HG02884 (cell line): ENCODE measurements at regions not wholly inside any gene's neighbourhood (a gene's known extent, or its start where the extent isn't known, plus 50 kb on each side); places are given as distances from the start of the nearest gene placed in this dataset.
"Not testable (repeated sequence)": the region's sequence is repeated elsewhere in the genome, so short reads cannot be mapped to it uniquely, and the experiment has no call there.

Experiments used
- ATAC-seq: cut with Tn5 transposase; IDR thresholded peaks from one replicate; pipeline ENCODE4 v1.9.1; 2021; ENCODE audit warnings: mild to moderate bottlenecking, moderate library complexity; ENCODE audit not compliant: unreplicated experiment

DNA sequence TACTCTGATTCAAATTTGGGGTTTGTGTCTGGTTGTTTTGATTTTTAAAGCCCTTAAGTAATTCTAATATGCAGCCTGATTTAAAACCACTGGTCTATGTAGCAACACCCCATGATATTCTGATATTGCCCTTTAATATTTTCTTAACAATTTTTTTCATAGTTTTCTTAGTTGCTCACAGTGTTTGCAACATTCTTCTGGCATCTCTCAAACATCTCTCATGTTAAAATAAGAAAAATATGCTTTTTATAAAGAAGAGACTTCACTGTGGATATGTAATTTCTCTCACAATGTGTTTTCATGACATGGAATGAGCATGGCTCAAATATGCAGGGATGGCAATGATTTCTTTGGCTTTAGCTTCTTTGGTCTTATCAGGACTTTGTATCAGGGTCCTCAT, 183.7 kb downstream of the TAF11L14 start:
- ATAC-seq, result no peak

DNA sequence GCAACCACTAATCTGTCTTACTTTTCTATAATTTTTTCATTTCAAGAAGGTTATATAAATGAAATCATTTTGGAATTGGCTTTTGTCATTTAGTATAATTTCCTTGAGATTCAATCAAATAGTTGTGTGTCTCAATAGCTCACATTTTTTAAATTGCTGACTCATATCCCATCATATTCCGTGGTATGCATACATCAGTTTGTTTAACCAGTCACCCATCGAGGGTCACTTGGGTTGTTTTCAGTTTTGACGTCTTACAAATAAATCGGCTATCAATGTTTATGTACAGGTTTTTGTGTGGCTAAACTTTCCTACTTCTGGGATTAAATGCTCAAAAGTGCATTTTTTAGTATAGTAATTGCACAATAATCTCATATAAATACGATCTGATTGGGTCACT, 185.5 kb downstream of the TAF11L14 start:
- ATAC-seq, result no peak

DNA sequence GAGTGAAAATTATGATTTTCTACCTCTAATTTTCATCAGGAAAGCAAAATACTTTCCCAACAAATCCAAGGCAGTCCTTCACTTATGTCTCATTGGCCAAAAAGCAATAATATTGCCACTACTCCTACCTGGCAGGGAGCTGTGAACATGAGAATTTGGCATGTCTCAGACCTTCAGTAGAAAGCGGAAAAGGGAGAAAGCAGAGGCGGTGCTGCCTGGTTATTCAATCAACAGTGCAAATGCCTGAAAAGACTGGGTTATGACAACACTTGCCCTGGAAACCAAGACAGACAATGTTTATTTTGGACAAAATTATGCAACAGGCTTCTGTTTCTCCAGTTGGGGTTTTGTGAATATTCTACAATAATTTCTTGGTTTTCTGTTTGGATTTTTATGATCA, 194.4 kb downstream of the TAF11L14 start:
- no peak for ATAC-seq

DNA sequence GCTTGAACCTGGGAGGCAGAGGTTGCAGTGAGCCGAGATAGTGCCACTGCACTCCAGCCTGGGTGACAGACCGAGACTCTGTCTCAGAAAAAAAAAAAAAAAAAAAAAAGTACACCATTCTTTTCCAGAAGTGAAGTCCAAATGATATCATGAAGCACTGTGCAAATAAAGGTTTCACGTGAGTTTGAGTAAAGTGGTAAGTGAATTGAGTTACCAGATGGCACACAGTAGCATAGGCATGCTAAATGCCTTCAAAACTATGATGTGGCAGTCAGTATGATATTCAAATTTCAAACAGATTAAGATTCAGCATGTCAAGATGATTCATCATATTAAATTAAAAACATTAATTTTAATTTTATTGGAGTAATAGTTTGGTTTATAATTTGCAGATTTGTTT, 195.2 kb downstream of the TAF11L14 start:
- no peak for ATAC-seq

DNA sequence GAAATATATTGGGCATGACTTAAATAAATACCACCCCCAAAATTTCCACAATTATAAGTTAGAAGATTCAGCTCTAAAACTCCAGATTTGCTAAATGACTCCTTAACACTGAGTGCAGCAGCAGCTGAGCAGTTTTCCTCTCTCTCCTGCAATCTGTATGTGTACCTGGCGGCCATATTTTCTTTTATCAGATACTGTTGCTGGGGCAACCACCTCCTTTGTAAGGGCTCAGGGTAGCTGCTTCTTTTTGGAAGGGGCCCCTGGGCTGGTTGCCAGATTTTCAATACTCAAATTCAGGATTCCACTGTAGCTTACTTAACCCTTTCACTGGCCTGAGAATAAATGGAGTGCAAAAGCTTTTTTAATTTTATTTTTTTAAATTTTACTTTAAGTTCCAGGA, 197.0 kb downstream of the TAF11L14 start:
- no peak for ATAC-seq

DNA sequence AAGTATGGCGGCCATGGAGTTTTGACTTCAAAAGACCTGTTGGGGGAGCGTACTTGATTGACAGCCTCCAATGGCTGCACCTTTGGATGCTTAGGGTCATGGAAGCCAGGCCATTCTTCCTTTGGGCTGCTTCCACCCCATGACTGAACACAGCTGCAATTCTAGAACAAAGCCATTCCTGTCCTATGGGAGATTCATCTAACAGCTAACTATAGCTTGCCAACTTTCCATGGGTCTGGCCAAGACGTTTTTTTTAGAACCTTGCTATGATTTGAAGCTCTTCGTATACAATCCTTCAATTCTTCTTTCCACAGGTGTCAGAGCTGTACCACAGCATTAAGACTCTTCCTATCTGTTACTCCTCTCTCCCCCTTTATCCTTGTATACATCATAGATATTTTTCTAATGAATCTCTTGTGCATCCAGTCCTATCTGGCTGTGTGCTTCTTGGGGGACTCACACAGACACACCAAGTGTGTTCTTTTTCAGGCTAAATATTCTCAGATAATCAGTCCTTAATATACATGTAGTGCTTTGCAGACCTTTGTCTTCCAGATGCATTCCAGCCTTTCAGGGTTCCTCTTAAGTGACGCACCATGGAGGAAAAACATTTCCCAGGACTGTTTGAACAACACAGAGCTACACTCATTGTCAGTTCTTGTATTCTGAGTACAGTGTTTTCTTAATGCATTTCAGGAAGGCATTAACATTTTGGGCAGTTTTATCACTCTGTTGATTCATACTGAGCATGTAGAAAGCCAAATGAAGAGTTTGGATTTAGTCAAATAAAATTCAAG, 198.9 kb downstream of the TAF11L14 start:
- no peak for ATAC-seq

- ATAC-seq, result no peak
These were observed 203.5 kb downstream of the TAF11L14 start for GRCh38 chr5:17837757-17838156.

DNA sequence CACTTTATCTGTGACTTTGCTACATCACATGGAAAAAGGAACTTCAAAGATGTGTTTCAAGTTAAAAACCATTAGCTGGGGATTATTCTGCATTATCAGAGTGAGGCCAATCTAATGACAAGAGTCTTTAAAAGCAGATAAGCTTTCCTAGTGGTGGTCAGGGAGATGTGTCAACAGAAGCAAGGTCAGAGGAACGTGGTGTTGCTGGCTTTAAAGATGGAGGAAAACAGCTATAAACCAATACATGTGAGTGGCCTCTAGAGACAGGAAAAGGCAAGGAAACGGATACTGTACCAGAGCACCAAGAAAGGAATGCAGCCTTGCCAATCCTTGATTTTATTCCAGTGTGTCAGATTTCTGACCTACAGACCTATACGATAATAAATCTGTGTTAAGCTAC, 204.2 kb downstream of the TAF11L14 start:
- no peak for ATAC-seq

- no peak for ATAC-seq
These were observed 205.6 kb downstream of the TAF11L14 start for GRCh38 chr5:17839848-17840247.

- no peak for ATAC-seq
These were observed 212.2 kb downstream of the TAF11L14 start for GRCh38 chr5:17846496-17846895.

DNA sequence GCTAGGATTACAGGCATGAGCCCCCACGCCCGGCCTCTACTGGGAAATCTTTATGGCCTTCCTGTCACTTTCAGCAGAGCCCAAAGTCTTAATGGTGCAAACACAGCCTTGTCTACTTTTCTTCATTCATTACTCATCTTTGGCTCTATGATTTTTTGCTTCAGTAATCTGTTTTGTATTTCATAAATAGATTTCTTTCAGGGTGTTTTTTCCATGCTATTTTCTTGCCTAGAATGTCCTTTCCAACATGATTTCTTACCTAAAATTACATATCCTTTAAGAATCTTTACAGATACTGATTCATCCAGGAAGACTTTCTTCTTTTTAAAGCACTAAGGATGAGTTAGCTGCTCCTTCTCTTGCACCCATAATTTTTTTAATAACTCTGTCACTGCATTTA, 213.0 kb downstream of the TAF11L14 start:
- no peak for ATAC-seq

DNA sequence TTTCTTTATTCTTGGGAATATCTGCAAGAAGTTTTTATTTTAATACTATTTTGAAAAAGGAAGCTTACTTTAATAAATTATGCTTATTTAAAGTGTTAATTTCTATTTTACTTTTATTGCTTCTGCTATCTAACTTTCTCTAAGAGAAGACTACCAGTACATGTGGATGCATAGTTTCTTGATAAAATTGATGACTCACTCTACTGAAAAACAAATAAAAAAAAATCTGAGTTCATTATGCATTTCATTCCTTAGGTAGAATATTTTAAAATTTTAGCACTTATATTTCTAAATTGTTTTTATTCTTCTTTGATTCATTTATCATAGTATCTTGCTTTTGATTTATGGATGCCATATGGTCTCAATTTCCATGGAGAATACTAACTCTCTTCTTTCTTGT, 217.9 kb downstream of the TAF11L14 start:
- ATAC-seq, result no peak

GRCh38 chr5:17852740-17853139, 218.5 kb downstream of the TAF11L14 start:
- no peak for ATAC-seq

GRCh38 chr5:17854901-17855300, 220.6 kb downstream of the TAF11L14 start:
- ATAC-seq, result no peak

GRCh38 chr5:17860660-17861315, 226.5 kb downstream of the TAF11L14 start:
- ATAC-seq, result no peak

GRCh38 chr5:17864903-17865302, 230.6 kb downstream of the TAF11L14 start:
- ATAC-seq, result not testable (repeated sequence)

- ATAC-seq, result not testable (repeated sequence)
These were observed 231.7 kb downstream of the TAF11L14 start for GRCh38 chr5:17865966-17866365.

- ATAC-seq, result no peak
These were observed 237.9 kb downstream of the TAF11L14 start for GRCh38 chr5:17872204-17872603.

DNA sequence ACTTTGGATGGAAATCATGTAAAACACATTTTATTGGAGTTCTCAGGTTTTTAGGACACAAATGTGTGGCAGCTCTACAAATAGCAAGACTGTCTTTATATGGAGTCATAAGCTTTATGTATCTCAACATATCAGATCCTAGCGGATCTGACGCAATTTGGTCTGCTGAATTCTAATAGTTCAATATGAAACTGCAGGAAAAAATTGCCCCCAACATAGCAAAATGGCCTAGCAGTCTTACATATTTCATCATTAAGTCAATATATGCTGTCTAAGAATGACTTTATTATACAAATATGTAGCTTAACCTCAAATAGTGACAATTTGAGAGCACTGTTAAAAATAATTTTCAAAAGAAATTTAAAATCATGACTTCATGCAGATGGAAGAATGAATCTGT, 244.3 kb downstream of the TAF11L14 start:
- no peak for ATAC-seq

GRCh38 chr5:17879276-17879675, 245.0 kb downstream of the TAF11L14 start:
- no peak for ATAC-seq

DNA sequence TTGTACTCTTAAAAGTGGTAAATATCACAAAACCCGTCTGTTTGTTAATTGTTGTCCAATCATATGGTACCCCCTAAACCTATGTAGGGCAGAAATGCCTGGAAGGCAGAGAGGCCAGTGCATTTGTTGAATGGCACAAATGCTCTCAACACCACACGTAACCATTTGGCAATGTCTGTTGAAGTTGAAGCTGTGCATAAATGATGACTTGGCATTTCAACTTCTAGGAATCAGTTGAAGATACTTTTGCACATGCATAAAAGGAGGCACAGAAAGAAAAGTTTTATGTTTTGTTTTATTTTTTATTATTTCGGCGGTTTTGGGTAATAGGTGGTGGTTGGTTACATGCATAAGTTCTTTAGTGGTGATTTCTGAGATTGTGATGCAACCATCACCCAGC, 246.6 kb downstream of the TAF11L14 start:
- ATAC-seq, result no peak

- no peak for ATAC-seq
These were observed 248.7 kb downstream of the TAF11L14 start for GRCh38 chr5:17882760-17883488.
